Mesendoderm (in vitro differentiated cells): ENCODE measurements at regions not wholly inside any gene's neighbourhood (a gene's known extent, or its start where the extent isn't known, plus 50 kb on each side); places are given as distances from the start of the nearest gene placed in this dataset.

Experiments
- DNase-seq: peaks from one replicate; pipeline ENCODE4 v3.0.0; 2013
- H2AK5ac ChIP-seq: 2 replicates; pipeline ENCODE4 v1.6.1; 2013; ENCODE audit warnings: low read length, inconsistent platforms
- H2BK120ac ChIP-seq: 2 replicates; pipeline ENCODE4 v1.6.1; 2013; ENCODE audit warnings: low read depth, mild to moderate bottlenecking, low read length, moderate library complexity, mixed read lengths
- H2BK15ac ChIP-seq: replicated peaks from 2 replicates; pipeline ENCODE4 v1.6.1; 2013; ENCODE audit warnings: low read depth, mild to moderate bottlenecking, moderate library complexity
- H2BK5ac ChIP-seq: 2 replicates; pipeline ENCODE4 v1.6.1; 2013; ENCODE audit warnings: low read length, inconsistent platforms
- H3K18ac ChIP-seq: 2 replicates; pipeline ENCODE4 v1.6.1; 2013; ENCODE audit warnings: mild to moderate bottlenecking, low read length, mixed read lengths
- H3K23ac ChIP-seq: one replicate; pipeline ENCODE4 v1.6.1; 2013; ENCODE audit warnings: low read length
- H3K27ac ChIP-seq: 2 replicates; pipeline ENCODE4 v1.5.1; 2013; ENCODE audit warnings: low read depth, mild to moderate bottlenecking, inconsistent platforms, low read length, moderate library complexity
- H3K27me3 ChIP-seq: 2 replicates; pipeline ENCODE4 v1.6.1; 2013; ENCODE audit warnings: low read length, control low read depth, mild to moderate bottlenecking, inconsistent platforms; ENCODE audit not compliant: insufficient read depth, poor library complexity
- H3K36me3 ChIP-seq: 2 replicates; pipeline ENCODE4 v1.6.1; 2013; ENCODE audit warnings: low read length, inconsistent platforms; ENCODE audit not compliant: control insufficient read depth, insufficient read depth
- H3K4ac ChIP-seq: one replicate; pipeline ENCODE4 v1.6.1; 2013; ENCODE audit warnings: low read depth, mild to moderate bottlenecking, low read length, moderate library complexity
- H3K4me1 ChIP-seq: 2 replicates; pipeline ENCODE4 v1.6.1; 2013; ENCODE audit warnings: low read depth, low read length, inconsistent platforms; ENCODE audit not compliant: control insufficient read depth
- H3K4me2 ChIP-seq: 2 replicates; pipeline ENCODE4 v1.6.1; 2013; ENCODE audit warnings: low read length
- H3K4me3 ChIP-seq: 2 replicates; pipeline ENCODE4 v1.5.1; 2013; ENCODE audit warnings: mild to moderate bottlenecking, low read length
- H3K56ac ChIP-seq: one replicate; pipeline ENCODE4 v1.6.1; 2013; ENCODE audit warnings: low read length
- H3K79me1 ChIP-seq: 2 replicates; pipeline ENCODE4 v1.6.1; 2013; ENCODE audit warnings: low read length, inconsistent platforms
- H3K79me2 ChIP-seq: 2 replicates; pipeline ENCODE4 v1.6.1; 2013; ENCODE audit warnings: mild to moderate bottlenecking, low read length; ENCODE audit not compliant: control insufficient read depth, insufficient read depth
- H3K9ac ChIP-seq: 2 replicates; pipeline ENCODE4 v1.6.1; 2013; ENCODE audit warnings: low read length, inconsistent platforms
- H4K5ac ChIP-seq: one replicate; pipeline ENCODE4 v1.6.1; 2013; ENCODE audit warnings: low read length
- H4K8ac ChIP-seq: one replicate; pipeline ENCODE4 v1.6.1; 2013; ENCODE audit warnings: low read depth, mild to moderate bottlenecking, control low read depth, low read length, moderate library complexity
- WGBS: extraction: QIAGEN DNeasy Blood & Tissue Kit; methylation state at CpG from one replicate; pipeline ENCODE4 v1.1.7; 2013; ENCODE audit warnings: low lambda C conversion rate, missing lambda C conversion rate; ENCODE audit not compliant: insufficient coverage; ENCODE audit errors: extremely low coverage; 5-methylcytosine and 5-hydroxymethylcytosine counted together

GRCh38 chr22:17281026-17281425 is 61.8 kb upstream of the ADA2 start:
- Histone ChIP-seq H2AK5ac (no peak overlapping the region), H2BK120ac (no peak overlapping the region), H2BK5ac (no peak overlapping the region), H3K4me3 (no peak overlapping the region), H3K4ac (no peak overlapping the region), H3K27ac (no peak overlapping the region), H2BK15ac (no peak overlapping the region), H3K56ac (no peak overlapping the region), H3K36me3 (no peaks in the 10 kb centered on the region), H3K4me1 (peaks cover 2% of the 10 kb centered on the region), H3K79me2 (no peaks in the 10 kb centered on the region), H3K23ac (no peak overlapping the region), H4K5ac (no peak overlapping the region), H4K8ac (no peak overlapping the region), H3K27me3 (no peaks in the 10 kb centered on the region), H3K9ac (no peak overlapping the region), H3K18ac (no peak overlapping the region), H3K4me2 (no peak overlapping the region), H3K79me1 (no peaks in the 10 kb centered on the region)
- WGBS: no CpG with 5 or more reads among the region's 5 CpGs
- DNase-seq: no peak

GRCh38 chr22:17272511-17272991 is 53.3 kb upstream of the ADA2 start:
- Histone ChIP-seq H3K79me2 (no peaks in the 10 kb centered on the region), H3K9ac (peak overlapping the region; percentile 32), H2AK5ac (no peak overlapping the region), H3K4ac (peak overlapping the region; percentile 46), H2BK5ac (peak overlapping the region; percentile 93), H3K4me3 (no peak overlapping the region), H3K23ac (no peak overlapping the region), H3K79me1 (no peaks in the 10 kb centered on the region), H3K27ac (peak overlapping the region; percentile 89), H3K36me3 (no peaks in the 10 kb centered on the region), H4K8ac (no peak overlapping the region), H2BK15ac (no peak overlapping the region), H2BK120ac (peak overlapping the region; percentile 3), H3K18ac (peak overlapping the region; percentile 42), H3K4me2 (peak overlapping the region; percentile 1), H3K4me1 (peaks cover 27% of the 10 kb centered on the region), H3K56ac (peak overlapping the region; percentile 84), H3K27me3 (no peaks in the 10 kb centered on the region), H4K5ac (peak overlapping the region; percentile 17)
- no CpG with 5 or more reads among the region's 4 CpGs for WGBS
- DNase-seq: peak; percentile 95

GRCh38 chr22:17271711-17272451 is 52.6 kb upstream of the ADA2 start:
- no peak overlapping the region for H3K23ac ChIP-seq
- no peaks in the 10 kb centered on the region for H3K36me3 ChIP-seq
- H3K4me3 ChIP-seq: no peak overlapping the region
- no peaks in the 10 kb centered on the region for H3K79me1 ChIP-seq
- H4K5ac ChIP-seq: no peak overlapping the region
- no peak for DNase-seq
- H3K79me2 ChIP-seq: no peaks in the 10 kb centered on the region
- H3K4ac ChIP-seq: peak overlapping the region; percentile 18
- H3K4me2 ChIP-seq: no peak overlapping the region
- peak overlapping the region; percentile 89 for H3K27ac ChIP-seq
- H3K27me3 ChIP-seq: no peaks in the 10 kb centered on the region
- no peak overlapping the region for H3K9ac ChIP-seq
- no peak overlapping the region for H2BK120ac ChIP-seq
- H3K4me1 ChIP-seq: peaks cover 33% of the 10 kb centered on the region
- no peak overlapping the region for H2BK15ac ChIP-seq
- H4K8ac ChIP-seq: no peak overlapping the region
- WGBS: no CpG with 5 or more reads among the region's 8 CpGs
- H2BK5ac ChIP-seq: no peak overlapping the region
- peak overlapping the region; percentile 20 for H3K18ac ChIP-seq
- no peak overlapping the region for H2AK5ac ChIP-seq
- peak overlapping the region; percentile 3 for H3K56ac ChIP-seq

GRCh38 chr22:17269607-17270261 is 50.5 kb upstream of the ADA2 start:
- Histone ChIP-seq H3K27ac (peak overlapping the region; percentile 98), H2BK15ac (no peak overlapping the region), H3K79me1 (no peaks in the 10 kb centered on the region), H3K9ac (peak overlapping the region; percentile 15), H3K23ac (no peak overlapping the region), H4K5ac (no peak overlapping the region), H3K4me3 (no peak overlapping the region), H3K56ac (peak overlapping the region; percentile 73), H2BK5ac (peak overlapping the region; percentile 38), H3K4me2 (no peak overlapping the region), H4K8ac (no peak overlapping the region), H2AK5ac (peak overlapping the region; percentile 98), H3K4me1 (peaks cover 48% of the 10 kb centered on the region), H3K79me2 (no peaks in the 10 kb centered on the region), H2BK120ac (peak overlapping the region; percentile 1), H3K4ac (no peak overlapping the region), H3K18ac (peak overlapping the region; percentile 8), H3K36me3 (no peaks in the 10 kb centered on the region), H3K27me3 (no peaks in the 10 kb centered on the region)
- no peak for DNase-seq
- WGBS: no CpG with 5 or more reads among the region's 14 CpGs

GRCh38 chr22:17269224-17269606 is 50.0 kb upstream of the ADA2 start:
- no peak for DNase-seq
- H2BK120ac ChIP-seq: peak overlapping the region; percentile 1
- H3K27ac ChIP-seq: peak overlapping the region; percentile 98
- H3K18ac ChIP-seq: peak overlapping the region; percentile 72
- no peaks in the 10 kb centered on the region for H3K79me1 ChIP-seq
- no peak overlapping the region for H3K4me2 ChIP-seq
- H3K4me1 ChIP-seq: peaks cover 49% of the 10 kb centered on the region
- no peak overlapping the region for H3K23ac ChIP-seq
- peak overlapping the region; percentile 38 for H2BK5ac ChIP-seq
- no peak overlapping the region for H2BK15ac ChIP-seq
- H3K4ac ChIP-seq: no peak overlapping the region
- H2AK5ac ChIP-seq: no peak overlapping the region
- no peak overlapping the region for H4K8ac ChIP-seq
- H4K5ac ChIP-seq: no peak overlapping the region
- no peaks in the 10 kb centered on the region for H3K79me2 ChIP-seq
- peak overlapping the region; percentile 2 for H3K9ac ChIP-seq
- no peaks in the 10 kb centered on the region for H3K27me3 ChIP-seq
- no CpG with 5 or more reads among the region's 2 CpGs for WGBS
- peak overlapping the region; percentile 73 for H3K56ac ChIP-seq
- no peak overlapping the region for H3K4me3 ChIP-seq
- H3K36me3 ChIP-seq: no peaks in the 10 kb centered on the region
